RPMI7951 (cell line): ENCODE measurements at regions not wholly inside any gene's neighbourhood (a gene's known extent, or its start where the extent isn't known, plus 50 kb on each side); places are given as distances from the start of the nearest gene placed in this dataset.

ENCODE experiments used
- DNase-seq: peaks from one replicate; pipeline ENCODE4 v3.0.0-alpha.2; 2012; ENCODE audit warnings: low read depth

GRCh38 chr3:117400303-117400702, 690.7 kb downstream of the TUSC7 start:
- no peak for DNase-seq

- no peak for DNase-seq
Observed at GRCh38 chr3:117404141-117404540, 694.6 kb downstream of the TUSC7 start.

- DNase-seq = no peak
Observed at GRCh38 chr3:117404730-117405129, 695.2 kb downstream of the TUSC7 start.

GRCh38 chr3:117405359-117405758, 695.8 kb downstream of the TUSC7 start:
- DNase-seq = no peak

- no peak for DNase-seq
Observed at GRCh38 chr3:117407317-117407716, 697.7 kb downstream of the TUSC7 start.

GRCh38 chr3:117408811-117409210, 699.2 kb downstream of the TUSC7 start:
- DNase-seq = no peak

- DNase-seq = no peak
Observed at GRCh38 chr3:117409256-117409655, 699.7 kb downstream of the TUSC7 start.

GRCh38 chr3:117409701-117410459, 700.3 kb downstream of the TUSC7 start:
- DNase-seq = no peak

- no peak for DNase-seq
Observed at GRCh38 chr3:117411971-117412370, 702.4 kb downstream of the TUSC7 start.

GRCh38 chr3:117417411-117417810, 707.8 kb downstream of the TUSC7 start:
- DNase-seq = no peak

- DNase-seq = no peak
Observed at GRCh38 chr3:117427081-117427480, 717.5 kb downstream of the TUSC7 start.

GRCh38 chr3:117433427-117433826, 723.8 kb downstream of the TUSC7 start:
- no peak for DNase-seq

- no peak for DNase-seq
Observed at GRCh38 chr3:117434661-117435412, 725.3 kb downstream of the TUSC7 start.

- no peak for DNase-seq
Observed at GRCh38 chr3:117435506-117435905, 725.9 kb downstream of the TUSC7 start.

- DNase-seq = no peak
Observed at GRCh38 chr3:117439812-117440211, 730.2 kb downstream of the TUSC7 start.

- DNase-seq = no peak
Observed at GRCh38 chr3:117441851-117442250, 732.3 kb downstream of the TUSC7 start.

GRCh38 chr3:117442566-117442965, 733.0 kb downstream of the TUSC7 start:
- no peak for DNase-seq

- DNase-seq = no peak
Observed at GRCh38 chr3:117443014-117443413, 733.4 kb downstream of the TUSC7 start.

- DNase-seq = no peak
Observed at GRCh38 chr3:117444175-117444574, 734.6 kb downstream of the TUSC7 start.

- no peak for DNase-seq
Observed at GRCh38 chr3:117447419-117447818, 737.8 kb downstream of the TUSC7 start.

GRCh38 chr3:117450026-117450425, 740.4 kb downstream of the TUSC7 start:
- DNase-seq = no peak

GRCh38 chr3:117454254-117454653, 744.7 kb downstream of the TUSC7 start:
- DNase-seq = no peak

- no peak for DNase-seq
Observed at GRCh38 chr3:117454908-117455307, 745.3 kb downstream of the TUSC7 start.
